ENCODE measurements at regions not wholly inside any gene's neighbourhood (a gene's known extent, or its start where the extent isn't known, plus 50 kb on each side); places are given as distances from the start of the nearest gene placed in this dataset.
A peak's percentile ranks its signal among the peaks of the same experiment; 100 is the strongest.

DNA sequence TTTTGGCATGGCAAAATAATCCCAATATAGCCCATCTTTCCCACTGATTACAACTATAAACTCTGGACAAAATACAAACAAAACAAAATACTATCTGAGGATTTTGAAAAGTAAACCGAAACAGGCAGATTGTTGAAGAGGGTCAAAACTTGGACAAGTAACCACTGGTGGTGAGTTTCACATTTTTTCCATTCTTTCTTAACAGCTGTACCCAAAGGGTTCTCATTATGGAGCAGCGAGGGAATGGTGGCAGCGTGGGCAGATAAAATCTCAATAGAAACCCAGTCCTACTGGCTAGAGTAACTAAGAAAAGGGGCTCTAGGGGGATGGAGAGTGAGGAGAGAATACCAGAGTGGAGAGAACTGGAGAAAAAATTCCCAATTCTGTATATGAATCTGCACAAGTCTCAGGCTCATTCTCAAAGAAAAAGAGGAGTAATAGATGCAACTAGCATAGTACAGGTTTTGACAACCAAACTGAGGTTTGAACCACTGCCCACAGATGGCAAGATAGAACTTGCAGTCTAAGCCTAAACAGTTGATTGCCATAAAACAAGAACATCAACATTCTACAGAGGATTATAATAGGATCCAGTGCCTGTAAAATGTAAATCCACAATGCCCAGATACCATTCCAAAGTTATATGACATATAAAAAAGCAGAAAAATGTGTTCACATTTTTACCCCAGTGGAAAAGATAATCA lies 284.5 kb downstream of the KCNRG start:
- DNase-seq (no peak), ATAC-seq (no peak)
- Mint-ChIP-seq H3K4me1 (peaks cover 35 to 41% of the 10 kb centered on the region in 2 donors), H3K36me3 (no peaks in the 10 kb centered on the region), H3K9me3 (no peaks in the 10 kb centered on the region), H3K27me3 (ENCODE audit: low read depth in 2 of 2) (peaks cover 29 to 39% of the 10 kb centered on the region in 2 donors), H3K4me3 (no peak overlapping the region), H3K27ac (no peak overlapping the region)
- TF ChIP-seq, protein P1, sequence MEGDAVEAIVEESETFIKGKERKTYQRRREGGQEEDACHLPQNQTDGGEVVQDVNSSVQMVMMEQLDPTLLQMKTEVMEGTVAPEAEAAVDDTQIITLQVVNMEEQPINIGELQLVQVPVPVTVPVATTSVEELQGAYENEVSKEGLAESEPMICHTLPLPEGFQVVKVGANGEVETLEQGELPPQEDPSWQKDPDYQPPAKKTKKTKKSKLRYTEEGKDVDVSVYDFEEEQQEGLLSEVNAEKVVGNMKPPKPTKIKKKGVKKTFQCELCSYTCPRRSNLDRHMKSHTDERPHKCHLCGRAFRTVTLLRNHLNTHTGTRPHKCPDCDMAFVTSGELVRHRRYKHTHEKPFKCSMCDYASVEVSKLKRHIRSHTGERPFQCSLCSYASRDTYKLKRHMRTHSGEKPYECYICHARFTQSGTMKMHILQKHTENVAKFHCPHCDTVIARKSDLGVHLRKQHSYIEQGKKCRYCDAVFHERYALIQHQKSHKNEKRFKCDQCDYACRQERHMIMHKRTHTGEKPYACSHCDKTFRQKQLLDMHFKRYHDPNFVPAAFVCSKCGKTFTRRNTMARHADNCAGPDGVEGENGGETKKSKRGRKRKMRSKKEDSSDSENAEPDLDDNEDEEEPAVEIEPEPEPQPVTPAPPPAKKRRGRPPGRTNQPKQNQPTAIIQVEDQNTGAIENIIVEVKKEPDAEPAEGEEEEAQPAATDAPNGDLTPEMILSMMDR (IDR thresholded peaks at IDR 0.05), result no peak
- intact Hi-C loops (cut with micrococcal nuclease), result no loop called here
- 83% methylated on average over 3 of the region's 3 CpGs for WGBS (ENCODE audit: insufficient coverage)
- no peaks in the 10 kb centered on the region for H3K36me3 ChIP-seq (ENCODE audit: control insufficient read depth, insufficient read depth, low read length)
- no peak overlapping the region for H3K27ac ChIP-seq (ENCODE audit: low read length)
- no peak overlapping the region for H3K4me3 ChIP-seq (ENCODE audit: low read length)
- H3K4me1 ChIP-seq (ENCODE audit: control insufficient read depth, insufficient read depth, low read length), result peaks cover 4% of the 10 kb centered on the region
- no peaks in the 10 kb centered on the region for H3K27me3 ChIP-seq (ENCODE audit: control insufficient read depth, insufficient read depth, low read length)
- no peaks in the 10 kb centered on the region for H3K9me3 ChIP-seq (ENCODE audit: control insufficient read depth, insufficient read depth, low read length)

DNA sequence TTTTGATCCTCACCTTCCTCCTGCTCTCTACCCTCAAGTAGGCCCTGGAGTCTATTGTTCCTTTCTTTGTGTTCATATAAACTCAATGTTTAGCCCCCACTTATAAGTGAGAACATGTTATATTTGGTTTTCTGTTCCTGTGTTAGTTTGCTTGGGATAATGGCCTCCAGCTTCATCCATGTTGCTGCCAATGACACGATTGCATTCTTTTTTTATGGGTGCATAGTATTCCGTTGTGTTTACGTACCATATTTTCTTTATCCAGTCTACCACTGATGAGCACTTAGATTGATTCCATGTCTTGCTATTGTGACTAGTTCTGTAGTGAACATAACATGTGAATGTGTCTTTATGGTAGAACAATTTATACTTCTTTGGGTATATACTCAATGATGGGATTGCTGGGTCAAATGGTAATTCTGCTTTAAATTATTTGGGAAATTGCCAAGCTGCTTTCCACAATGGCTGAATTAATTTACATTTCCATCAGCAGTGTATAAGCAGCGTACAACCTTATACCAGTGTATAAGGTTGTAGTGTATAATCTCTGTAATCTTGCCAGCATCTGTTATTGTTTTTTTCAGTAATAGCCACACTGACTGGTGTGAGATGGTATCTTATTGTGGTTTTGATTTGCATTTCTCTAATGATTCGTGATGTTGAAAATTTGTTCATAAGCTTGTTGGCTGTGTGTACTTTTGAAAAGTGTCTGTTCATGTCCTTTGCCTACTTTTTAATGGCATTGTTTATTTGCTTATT lies 288.9 kb downstream of the KCNRG start:
- H3K27me3 ChIP-seq (ENCODE audit: control insufficient read depth, insufficient read depth, low read length), result no peaks in the 10 kb centered on the region
- 84% methylated on average over 4 of the region's 5 CpGs for WGBS (ENCODE audit: insufficient coverage)
- H3K4me3 Mint-ChIP-seq, result no peak overlapping the region
- no peaks in the 10 kb centered on the region for H3K36me3 Mint-ChIP-seq
- no peaks in the 10 kb centered on the region for H3K9me3 ChIP-seq (ENCODE audit: control insufficient read depth, insufficient read depth, low read length)
- H3K9me3 Mint-ChIP-seq, result no peaks in the 10 kb centered on the region
- no peaks in the 10 kb centered on the region for H3K36me3 ChIP-seq (ENCODE audit: control insufficient read depth, insufficient read depth, low read length)
- H3K4me1 ChIP-seq (ENCODE audit: control insufficient read depth, insufficient read depth, low read length), result peaks cover 4% of the 10 kb centered on the region
- intact Hi-C loops (cut with micrococcal nuclease), result no loop called here
- H3K27ac ChIP-seq (ENCODE audit: low read length), result no peak overlapping the region
- H3K27me3 Mint-ChIP-seq (ENCODE audit: low read depth in 2 of 2), result peaks cover 11 to 17% of the 10 kb centered on the region in 2 donors
- H3K4me1 Mint-ChIP-seq, result peaks cover 29 to 35% of the 10 kb centered on the region in 2 donors
- DNase-seq, result no peak
- no peak overlapping the region for H3K27ac Mint-ChIP-seq
- TF ChIP-seq, protein P1 (IDR thresholded peaks at IDR 0.05), result no peak
- ATAC-seq, result peak in 2 of 3 donors; percentile 63 to 77
- H3K4me3 ChIP-seq (ENCODE audit: low read length), result no peak overlapping the region

DNA sequence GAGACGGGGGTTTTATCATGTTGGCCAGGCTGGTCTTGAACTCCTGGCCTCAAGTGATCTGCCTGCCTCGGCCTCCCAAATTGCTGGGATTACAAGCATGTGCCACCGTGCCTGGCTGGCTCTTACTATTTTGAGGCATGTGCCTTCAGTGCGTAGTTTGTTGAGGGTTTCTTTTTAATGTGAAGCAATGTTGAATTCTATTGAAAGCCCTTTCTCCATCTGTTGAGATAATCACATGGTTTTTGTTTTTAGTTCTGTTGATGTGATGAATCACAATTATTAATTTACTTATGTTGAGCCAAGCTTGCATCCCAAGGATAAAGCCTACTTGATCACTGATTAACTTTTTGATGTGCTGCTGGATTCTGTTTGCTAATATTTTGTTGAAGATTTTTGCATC lies 290.9 kb downstream of the KCNRG start:
- H3K4me3 Mint-ChIP-seq, result no peak overlapping the region
- H3K27ac Mint-ChIP-seq, result no peak overlapping the region

More for the DNA sequence above, 290.9 kb downstream of the KCNRG start:
- H3K4me3 ChIP-seq (ENCODE audit: low read length), result no peak overlapping the region
- TF ChIP-seq, protein P1 (IDR thresholded peaks at IDR 0.05), result no peak
- Mint-ChIP-seq H3K4me1 (peaks cover 19 to 26% of the 10 kb centered on the region in 2 donors), H3K27me3 (ENCODE audit: low read depth in 2 of 2) (no peaks in the 10 kb centered on the region), H3K9me3 (no peaks in the 10 kb centered on the region), H3K36me3 (no peaks in the 10 kb centered on the region)
- H3K27ac ChIP-seq (ENCODE audit: low read length), result no peak overlapping the region
- no peaks in the 10 kb centered on the region for H3K36me3 ChIP-seq (ENCODE audit: control insufficient read depth, insufficient read depth, low read length)
- no peak for ATAC-seq
- peaks cover 9% of the 10 kb centered on the region for H3K4me1 ChIP-seq (ENCODE audit: control insufficient read depth, insufficient read depth, low read length)
- no peak for DNase-seq
- no peaks in the 10 kb centered on the region for H3K9me3 ChIP-seq (ENCODE audit: control insufficient read depth, insufficient read depth, low read length)
- H3K27me3 ChIP-seq (ENCODE audit: control insufficient read depth, insufficient read depth, low read length), result no peaks in the 10 kb centered on the region
- intact Hi-C loops (cut with micrococcal nuclease), result no loop called here
- 94% methylated on average over 4 of the region's 4 CpGs for WGBS (ENCODE audit: insufficient coverage)
